ENCODE measurements at regions not wholly inside any gene's neighbourhood (a gene's known extent, or its start where the extent isn't known, plus 50 kb on each side); places are given as distances from the start of the nearest gene placed in this dataset.

DNA sequence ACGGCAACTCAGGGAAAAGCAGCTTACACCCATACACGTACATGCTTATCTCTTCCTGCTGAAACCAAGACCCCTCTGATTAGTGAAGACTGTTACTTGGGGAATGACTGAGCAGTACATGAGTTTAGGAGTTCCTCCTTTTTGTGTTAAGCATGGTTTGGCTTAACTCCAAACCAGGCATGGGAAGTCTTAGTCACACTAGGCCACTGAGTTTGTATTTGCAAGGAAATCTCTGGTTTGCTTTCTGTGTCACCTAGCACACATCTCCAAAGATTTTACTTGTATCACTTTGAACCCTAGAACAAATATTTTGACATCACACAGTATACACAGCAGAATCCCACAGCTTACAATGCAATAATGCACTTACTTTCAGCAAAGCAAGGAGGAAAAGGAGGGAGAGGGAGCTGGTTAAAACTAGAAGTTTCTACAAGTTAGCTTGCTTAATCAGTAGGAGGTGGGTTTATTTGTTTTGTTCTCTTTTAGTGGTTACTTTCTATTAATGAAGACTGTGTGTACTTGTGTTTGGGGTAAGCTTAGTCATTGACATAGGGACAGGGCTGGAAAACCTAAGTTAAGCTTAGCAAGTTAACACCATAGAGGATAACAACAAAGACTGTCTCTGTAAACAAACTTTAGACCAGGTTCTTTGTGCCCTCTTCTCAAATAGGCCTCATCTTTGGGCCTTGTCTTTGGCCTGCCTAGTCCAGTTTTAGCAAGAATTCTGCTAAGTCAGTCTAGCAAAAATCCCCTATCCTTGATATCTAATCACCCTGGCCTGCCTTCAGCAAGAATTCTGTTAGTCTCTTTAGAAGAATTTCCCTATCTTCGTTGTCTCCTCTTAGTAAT, 219.4 kb downstream of the MREG start (continued):
- no peak for TF ChIP-seq FIP1L1 (IDR thresholded peaks at IDR 0.05; ENCODE audit: borderline replicate concordance, insufficient read depth, low read depth, low read length)
- TF ChIP-seq, protein P1, sequence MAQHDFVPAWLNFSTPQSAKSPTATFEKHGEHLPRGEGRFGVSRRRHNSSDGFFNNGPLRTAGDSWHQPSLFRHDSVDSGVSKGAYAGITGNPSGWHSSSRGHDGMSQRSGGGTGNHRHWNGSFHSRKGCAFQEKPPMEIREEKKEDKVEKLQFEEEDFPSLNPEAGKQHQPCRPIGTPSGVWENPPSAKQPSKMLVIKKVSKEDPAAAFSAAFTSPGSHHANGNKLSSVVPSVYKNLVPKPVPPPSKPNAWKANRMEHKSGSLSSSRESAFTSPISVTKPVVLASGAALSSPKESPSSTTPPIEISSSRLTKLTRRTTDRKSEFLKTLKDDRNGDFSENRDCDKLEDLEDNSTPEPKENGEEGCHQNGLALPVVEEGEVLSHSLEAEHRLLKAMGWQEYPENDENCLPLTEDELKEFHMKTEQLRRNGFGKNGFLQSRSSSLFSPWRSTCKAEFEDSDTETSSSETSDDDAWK (CRISPR knock-in tag; IDR thresholded peaks at IDR 0.05): no peak
- TF ChIP-seq, protein P2, sequence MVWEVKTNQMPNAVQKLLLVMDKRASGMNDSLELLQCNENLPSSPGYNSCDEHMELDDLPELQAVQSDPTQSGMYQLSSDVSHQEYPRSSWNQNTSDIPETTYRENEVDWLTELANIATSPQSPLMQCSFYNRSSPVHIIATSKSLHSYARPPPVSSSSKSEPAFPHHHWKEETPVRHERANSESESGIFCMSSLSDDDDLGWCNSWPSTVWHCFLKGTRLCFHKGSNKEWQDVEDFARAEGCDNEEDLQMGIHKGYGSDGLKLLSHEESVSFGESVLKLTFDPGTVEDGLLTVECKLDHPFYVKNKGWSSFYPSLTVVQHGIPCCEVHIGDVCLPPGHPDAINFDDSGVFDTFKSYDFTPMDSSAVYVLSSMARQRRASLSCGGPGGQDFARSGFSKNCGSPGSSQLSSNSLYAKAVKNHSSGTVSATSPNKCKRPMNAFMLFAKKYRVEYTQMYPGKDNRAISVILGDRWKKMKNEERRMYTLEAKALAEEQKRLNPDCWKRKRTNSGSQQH (CRISPR knock-in tag; IDR thresholded peaks at IDR 0.05; ENCODE audit: low read depth): no peak
- peak; percentile 79; the same call in 1 of the 2 replicates for TF ChIP-seq ADNP (CRISPR knock-in tag; IDR thresholded peaks at IDR 0.05)
- TF ChIP-seq, protein P3, sequence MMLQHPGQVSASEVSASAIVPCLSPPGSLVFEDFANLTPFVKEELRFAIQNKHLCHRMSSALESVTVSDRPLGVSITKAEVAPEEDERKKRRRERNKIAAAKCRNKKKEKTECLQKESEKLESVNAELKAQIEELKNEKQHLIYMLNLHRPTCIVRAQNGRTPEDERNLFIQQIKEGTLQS (CRISPR knock-in tag; IDR thresholded peaks at IDR 0.05): peak; percentile 85
- TF ChIP-seq SOX5 (CRISPR knock-in tag; IDR thresholded peaks at IDR 0.05; ENCODE audit: borderline replicate concordance): peak; percentile 95
- TF ChIP-seq, protein P4, sequence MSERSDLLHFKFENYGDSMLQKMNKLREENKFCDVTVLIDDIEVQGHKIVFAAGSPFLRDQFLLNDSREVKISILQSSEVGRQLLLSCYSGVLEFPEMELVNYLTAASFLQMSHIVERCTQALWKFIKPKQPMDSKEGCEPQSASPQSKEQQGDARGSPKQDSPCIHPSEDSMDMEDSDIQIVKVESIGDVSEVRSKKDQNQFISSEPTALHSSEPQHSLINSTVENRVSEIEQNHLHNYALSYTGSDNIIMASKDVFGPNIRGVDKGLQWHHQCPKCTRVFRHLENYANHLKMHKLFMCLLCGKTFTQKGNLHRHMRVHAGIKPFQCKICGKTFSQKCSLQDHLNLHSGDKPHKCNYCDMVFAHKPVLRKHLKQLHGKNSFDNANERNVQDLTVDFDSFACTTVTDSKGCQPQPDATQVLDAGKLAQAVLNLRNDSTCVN (CRISPR knock-in tag; IDR thresholded peaks at IDR 0.05; ENCODE audit: borderline replicate concordance): no peak
- TF ChIP-seq, protein P5, sequence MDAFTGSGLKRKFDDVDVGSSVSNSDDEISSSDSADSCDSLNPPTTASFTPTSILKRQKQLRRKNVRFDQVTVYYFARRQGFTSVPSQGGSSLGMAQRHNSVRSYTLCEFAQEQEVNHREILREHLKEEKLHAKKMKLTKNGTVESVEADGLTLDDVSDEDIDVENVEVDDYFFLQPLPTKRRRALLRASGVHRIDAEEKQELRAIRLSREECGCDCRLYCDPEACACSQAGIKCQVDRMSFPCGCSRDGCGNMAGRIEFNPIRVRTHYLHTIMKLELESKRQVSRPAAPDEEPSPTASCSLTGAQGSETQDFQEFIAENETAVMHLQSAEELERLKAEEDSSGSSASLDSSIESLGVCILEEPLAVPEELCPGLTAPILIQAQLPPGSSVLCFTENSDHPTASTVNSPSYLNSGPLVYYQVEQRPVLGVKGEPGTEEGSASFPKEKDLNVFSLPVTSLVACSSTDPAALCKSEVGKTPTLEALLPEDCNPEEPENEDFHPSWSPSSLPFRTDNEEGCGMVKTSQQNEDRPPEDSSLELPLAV (CRISPR knock-in tag; conservative IDR thresholded peaks at IDR 0.05; ENCODE audit: low read depth): no peak
- TF ChIP-seq GABPB1 (CRISPR knock-in tag; IDR thresholded peaks at IDR 0.05): peak; percentile 54
- peak; percentile 74; the same call in 1 of the 2 replicates for TF ChIP-seq TP53 (CRISPR knock-in tag; conservative IDR thresholded peaks at IDR 0.05)
- no peak for TF ChIP-seq WIZ (CRISPR knock-in tag; IDR thresholded peaks at IDR 0.05)
- peak; percentile 92 for TF ChIP-seq NR2F6 (IDR thresholded peaks at IDR 0.05)
- peak; percentile 89 for TF ChIP-seq NR2F6 (CRISPR knock-in tag; IDR thresholded peaks at IDR 0.05)
- no peak for TF ChIP-seq ATAD3A (CRISPR knock-in tag; IDR thresholded peaks at IDR 0.05)
- 0 out of 2 replicates have a peak, but pooled peaks have one; percentile 27 for TF ChIP-seq TAF1 (CRISPR knock-in tag; IDR thresholded peaks at IDR 0.05)
- TF ChIP-seq ZSCAN22 (CRISPR knock-in tag; IDR thresholded peaks at IDR 0.05): 0 out of 2 replicates have a peak, but pooled peaks have one; percentile 42
- TF ChIP-seq, protein P6, sequence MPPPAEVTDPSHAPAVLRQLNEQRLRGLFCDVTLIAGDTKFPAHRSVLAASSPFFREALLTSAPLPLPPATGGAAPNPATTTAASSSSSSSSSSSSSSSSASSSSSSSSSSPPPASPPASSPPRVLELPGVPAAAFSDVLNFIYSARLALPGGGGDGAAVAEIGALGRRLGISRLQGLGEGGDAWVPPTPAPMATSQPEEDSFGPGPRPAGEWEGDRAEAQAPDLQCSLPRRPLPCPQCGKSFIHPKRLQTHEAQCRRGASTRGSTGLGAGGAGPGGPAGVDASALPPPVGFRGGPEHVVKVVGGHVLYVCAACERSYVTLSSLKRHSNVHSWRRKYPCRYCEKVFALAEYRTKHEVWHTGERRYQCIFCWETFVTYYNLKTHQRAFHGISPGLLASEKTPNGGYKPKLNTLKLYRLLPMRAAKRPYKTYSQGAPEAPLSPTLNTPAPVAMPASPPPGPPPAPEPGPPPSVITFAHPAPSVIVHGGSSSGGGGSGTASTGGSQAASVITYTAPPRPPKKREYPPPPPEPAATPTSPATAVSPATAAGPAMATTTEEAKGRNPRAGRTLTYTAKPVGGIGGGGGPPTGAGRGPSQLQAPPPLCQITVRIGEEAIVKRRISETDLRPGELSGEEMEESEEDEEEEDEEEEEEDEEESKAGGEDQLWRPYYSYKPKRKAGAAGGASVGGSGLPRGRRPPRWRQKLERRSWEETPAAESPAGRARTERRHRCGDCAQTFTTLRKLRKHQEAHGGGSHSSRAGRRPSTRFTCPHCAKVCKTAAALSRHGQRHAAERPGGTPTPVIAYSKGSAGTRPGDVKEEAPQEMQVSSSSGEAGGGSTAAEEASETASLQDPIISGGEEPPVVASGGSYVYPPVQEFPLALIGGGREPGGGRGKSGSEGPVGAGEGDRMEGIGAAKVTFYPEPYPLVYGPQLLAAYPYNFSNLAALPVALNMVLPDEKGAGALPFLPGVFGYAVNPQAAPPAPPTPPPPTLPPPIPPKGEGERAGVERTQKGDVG (CRISPR knock-in tag; IDR thresholded peaks at IDR 0.05; ENCODE audit: borderline replicate concordance): no peak; the same call in 1 of the 2 replicates
- TF ChIP-seq, protein P7, sequence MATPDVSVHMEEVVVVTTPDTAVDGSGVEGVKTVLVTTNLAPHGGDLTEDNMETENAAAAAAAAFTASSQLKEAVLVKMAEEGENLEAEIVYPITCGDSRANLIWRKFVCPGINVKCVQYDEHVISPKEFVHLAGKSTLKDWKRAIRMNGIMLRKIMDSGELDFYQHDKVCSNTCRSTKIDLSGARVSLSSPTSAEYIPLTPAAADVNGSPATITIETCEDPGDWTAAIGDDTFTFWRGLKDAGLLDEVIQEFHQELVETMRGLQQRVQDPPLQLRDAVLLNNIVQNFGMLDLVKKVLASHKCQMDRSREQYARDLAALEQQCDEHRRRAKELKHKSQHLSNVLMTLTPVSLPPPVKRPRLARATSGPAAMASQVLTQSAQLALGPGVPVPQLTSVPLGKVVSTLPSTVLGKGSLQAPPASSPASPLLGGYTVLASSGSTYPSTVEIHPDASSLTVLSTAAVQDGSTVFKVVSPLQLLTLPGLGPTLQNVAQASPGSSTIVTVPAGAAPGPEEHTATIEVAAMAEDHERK (CRISPR knock-in tag; IDR thresholded peaks at IDR 0.05; ENCODE audit: low read depth): peak; percentile 28; the same call in 1 of the 2 replicates

Measured in HepG2 (cell line).